Endothelial cell (in vitro differentiated cells): ENCODE measurements at regions not wholly inside any gene's neighbourhood (a gene's known extent, or its start where the extent isn't known, plus 50 kb on each side); places are given as distances from the start of the nearest gene placed in this dataset.

Experiments
- DNase-seq: peaks from one replicate; pipeline ENCODE4 v3.0.0; 2021; ENCODE audit warnings: low spot score
- H3K27ac Mint-ChIP-seq: one replicate; pipeline ENCODE4 v1.8.0; 2021; ENCODE audit warnings: mixed read lengths, inconsistent platforms; ENCODE audit not compliant: unreplicated experiment
- H3K27me3 Mint-ChIP-seq: one replicate; pipeline ENCODE4 v1.8.0; 2021; ENCODE audit warnings: mild to moderate bottlenecking, moderate library complexity, mixed read lengths, inconsistent platforms; ENCODE audit not compliant: unreplicated experiment
- H3K36me3 Mint-ChIP-seq: one replicate; pipeline ENCODE4 v1.8.0; 2021; ENCODE audit warnings: mild to moderate bottlenecking, low read depth, mixed read lengths, inconsistent platforms; ENCODE audit not compliant: unreplicated experiment
- H3K4me1 Mint-ChIP-seq: one replicate; pipeline ENCODE4 v1.8.0; 2021; ENCODE audit warnings: mild to moderate bottlenecking, mixed read lengths, inconsistent platforms; ENCODE audit not compliant: unreplicated experiment
- H3K4me3 Mint-ChIP-seq: one replicate; pipeline ENCODE4 v1.8.0; 2021; ENCODE audit warnings: mild to moderate bottlenecking, mixed read lengths, inconsistent platforms; ENCODE audit not compliant: unreplicated experiment
- H3K9me3 Mint-ChIP-seq: one replicate; pipeline ENCODE4 v1.8.0; 2021; ENCODE audit warnings: mixed read lengths, inconsistent platforms; ENCODE audit not compliant: unreplicated experiment
- CTCF ChIP-seq: fragments of 200-600 bp; sonication (generic); IDR thresholded peaks from one replicate; pipeline ENCODE4 v1.5.0; 2021; ENCODE audit warnings: antibody characterized with exemption; ENCODE audit not compliant: unreplicated experiment

DNA sequence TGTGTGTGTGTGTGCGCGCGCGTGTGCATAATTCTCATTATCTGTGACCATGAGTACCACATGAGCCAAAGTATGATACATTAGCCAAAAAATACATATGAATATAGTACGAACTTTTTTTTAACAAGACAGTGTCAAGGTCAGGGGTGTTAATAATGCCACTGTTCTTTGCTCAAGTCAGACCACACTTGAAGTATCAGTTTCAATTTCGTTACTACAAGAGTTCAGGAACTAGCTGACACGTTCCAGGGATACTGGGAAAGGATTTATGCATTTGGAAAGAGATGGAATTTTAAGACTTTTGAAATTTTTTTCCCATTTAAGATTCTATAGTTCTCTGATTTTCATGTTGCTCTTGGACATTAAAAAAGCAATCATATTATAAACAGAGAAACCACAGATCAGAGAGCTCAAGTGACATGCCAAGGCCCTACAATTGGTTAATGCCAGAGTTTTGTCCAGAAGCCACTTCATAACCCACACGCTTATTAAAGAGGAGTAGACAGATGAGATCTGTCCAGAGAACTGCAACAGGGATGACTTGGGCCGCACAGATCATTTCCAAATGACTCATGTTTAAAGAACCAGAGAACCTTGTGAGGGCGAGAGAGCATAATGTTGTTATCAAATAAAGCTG, 718.8 kb upstream of the SGCG start:
- H3K27me3 Mint-ChIP-seq, result no peaks in the 10 kb centered on the region
- no peak for TF ChIP-seq CTCF
- H3K4me3 Mint-ChIP-seq, result no peak overlapping the region
- H3K36me3 Mint-ChIP-seq, result no peaks in the 10 kb centered on the region
- no peak overlapping the region for H3K27ac Mint-ChIP-seq
- no peaks in the 10 kb centered on the region for H3K9me3 Mint-ChIP-seq
- no peaks in the 10 kb centered on the region for H3K4me1 Mint-ChIP-seq
- DNase-seq, result no peak

DNA sequence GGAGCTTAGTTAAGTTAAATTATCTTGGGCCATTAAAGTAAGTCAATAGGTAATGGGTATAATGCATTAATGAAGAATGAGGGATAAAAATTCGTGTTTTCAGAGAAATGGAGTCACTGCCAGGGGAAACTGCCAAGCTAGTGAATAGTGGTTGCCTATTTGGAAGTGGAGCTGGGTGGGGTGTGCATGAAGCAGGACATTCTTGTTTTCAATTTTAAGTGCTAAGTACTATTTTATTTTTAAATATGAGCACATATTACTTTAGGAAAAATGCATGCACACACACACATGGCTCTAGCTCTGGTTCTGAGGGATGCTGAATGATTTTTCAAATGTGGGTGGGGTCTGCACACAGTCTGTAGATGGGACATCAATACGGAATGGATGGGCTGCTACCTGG, 717.7 kb upstream of the SGCG start:
- Mint-ChIP-seq H3K4me1 (no peaks in the 10 kb centered on the region), H3K27ac (no peak overlapping the region), H3K36me3 (no peaks in the 10 kb centered on the region), H3K4me3 (no peak overlapping the region), H3K9me3 (no peaks in the 10 kb centered on the region), H3K27me3 (no peaks in the 10 kb centered on the region)
- TF ChIP-seq CTCF, result no peak
- DNase-seq, result no peak

DNA sequence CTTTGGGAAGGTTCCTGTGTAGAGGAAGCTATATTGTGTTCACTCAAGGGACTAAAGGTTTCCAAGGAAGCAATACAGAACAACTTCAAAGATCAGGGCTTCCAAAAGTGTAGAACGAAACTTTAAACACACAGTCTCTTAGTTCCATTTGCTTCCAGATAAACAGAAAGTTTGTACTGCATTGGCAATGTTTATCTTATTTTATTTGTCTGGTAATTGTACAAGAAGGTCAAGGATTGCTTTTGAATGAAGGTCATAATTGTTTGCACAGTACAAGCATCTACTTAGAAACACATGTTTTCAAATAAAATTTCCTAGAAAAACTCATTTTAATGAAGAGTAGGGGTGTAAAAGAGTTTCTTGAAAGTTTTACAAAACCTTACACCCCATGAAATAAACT, 712.7 kb upstream of the SGCG start:
- no peak for DNase-seq
- no peak overlapping the region for H3K4me3 Mint-ChIP-seq
- no peaks in the 10 kb centered on the region for H3K36me3 Mint-ChIP-seq
- no peaks in the 10 kb centered on the region for H3K4me1 Mint-ChIP-seq
- H3K27ac Mint-ChIP-seq, result no peak overlapping the region
- no peaks in the 10 kb centered on the region for H3K9me3 Mint-ChIP-seq
- peaks cover 2% of the 10 kb centered on the region for H3K27me3 Mint-ChIP-seq
- no peak for TF ChIP-seq CTCF

DNA sequence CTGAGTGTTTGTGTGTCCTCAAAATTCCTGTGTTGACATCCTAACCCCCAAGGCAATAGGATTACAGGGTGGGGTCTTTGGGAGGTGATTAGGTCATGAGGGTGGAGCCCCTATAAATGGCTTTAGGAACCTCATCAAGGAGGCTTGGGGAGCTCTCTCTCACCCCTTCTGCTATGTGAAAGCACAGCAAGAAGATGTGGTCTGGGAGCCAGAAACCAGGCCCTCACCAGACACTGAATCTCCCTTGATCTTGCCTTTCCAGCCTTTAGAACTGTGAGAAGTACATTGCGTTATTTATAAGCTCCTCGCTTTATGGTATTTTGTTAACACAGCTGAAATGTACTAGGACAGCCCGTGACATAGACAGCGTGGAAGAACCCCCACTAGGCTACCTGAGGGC, 712.0 kb upstream of the SGCG start:
- no peak for TF ChIP-seq CTCF
- no peaks in the 10 kb centered on the region for H3K4me1 Mint-ChIP-seq
- H3K27ac Mint-ChIP-seq, result no peak overlapping the region
- no peak for DNase-seq
- H3K27me3 Mint-ChIP-seq, result peaks cover 2% of the 10 kb centered on the region
- no peaks in the 10 kb centered on the region for H3K9me3 Mint-ChIP-seq
- no peaks in the 10 kb centered on the region for H3K36me3 Mint-ChIP-seq
- H3K4me3 Mint-ChIP-seq, result no peak overlapping the region

- H3K4me3 Mint-ChIP-seq, result no peak overlapping the region
- no peaks in the 10 kb centered on the region for H3K36me3 Mint-ChIP-seq
- DNase-seq, result no peak
- no peak overlapping the region for H3K27ac Mint-ChIP-seq
- no peak for TF ChIP-seq CTCF
- H3K9me3 Mint-ChIP-seq, result no peaks in the 10 kb centered on the region
- H3K27me3 Mint-ChIP-seq, result peaks cover 2% of the 10 kb centered on the region
- no peaks in the 10 kb centered on the region for H3K4me1 Mint-ChIP-seq
Measured at GRCh38 chr13:22469452-22469851, 711.3 kb upstream of the SGCG start.
